ENCODE measurements at regions not wholly inside any gene's neighbourhood (a gene's known extent, or its start where the extent isn't known, plus 50 kb on each side); places are given as distances from the start of the nearest gene placed in this dataset.
"Not testable (repeated sequence)": the region's sequence is repeated elsewhere in the genome, so short reads cannot be mapped to it uniquely, and the experiment has no call there.

DNA sequence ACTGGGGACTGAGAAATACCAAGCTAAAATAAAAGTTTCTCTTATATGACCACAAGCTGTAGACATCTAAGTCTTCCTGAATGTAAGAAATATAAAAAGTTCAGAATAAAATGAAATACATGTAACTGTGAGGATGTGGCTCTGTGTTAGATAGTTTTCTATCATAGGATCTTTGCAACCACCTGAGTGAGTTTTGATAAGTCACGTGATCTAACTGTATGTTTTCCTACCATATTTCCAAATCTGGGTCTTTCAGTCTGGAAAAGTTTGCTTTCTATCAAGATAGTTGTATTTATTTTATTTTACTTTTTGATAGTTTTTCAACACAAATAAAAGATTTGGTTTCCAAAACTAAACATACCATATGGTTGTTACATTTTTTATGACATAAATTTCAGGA, 1905.8 kb upstream of the ACO1 start:
- FAIRE-seq (no peak), DNase-seq (ENCODE audit: insufficient read length, low spot score) (no peak)

GRCh38 chr9:30482499-30482898, 1901.9 kb upstream of the ACO1 start:
- DNase-seq (ENCODE audit: insufficient read length, low spot score) (no peak), FAIRE-seq (no peak)

DNA sequence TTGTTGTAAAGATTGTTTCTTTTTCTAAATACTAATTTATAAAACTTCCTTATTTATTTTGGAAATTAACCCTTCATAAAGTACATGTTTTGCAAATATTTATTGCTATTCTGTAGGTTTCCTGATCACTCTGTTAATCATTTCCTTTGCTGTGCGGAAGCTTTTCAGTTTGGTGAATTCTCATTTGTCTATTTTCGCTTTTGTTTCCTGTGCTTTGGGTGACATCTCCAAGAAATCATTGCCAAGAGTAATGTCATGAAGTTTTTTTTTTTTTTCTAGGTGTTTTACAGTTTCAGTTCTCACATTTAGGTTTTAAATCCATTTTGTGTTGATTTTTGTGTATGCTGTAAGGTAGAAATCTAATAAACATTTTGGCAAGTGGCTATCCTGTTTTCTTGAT, 1899.8 kb upstream of the ACO1 start:
- DNase-seq (ENCODE audit: insufficient read length, low spot score) = no peak
- no peak for FAIRE-seq

DNA sequence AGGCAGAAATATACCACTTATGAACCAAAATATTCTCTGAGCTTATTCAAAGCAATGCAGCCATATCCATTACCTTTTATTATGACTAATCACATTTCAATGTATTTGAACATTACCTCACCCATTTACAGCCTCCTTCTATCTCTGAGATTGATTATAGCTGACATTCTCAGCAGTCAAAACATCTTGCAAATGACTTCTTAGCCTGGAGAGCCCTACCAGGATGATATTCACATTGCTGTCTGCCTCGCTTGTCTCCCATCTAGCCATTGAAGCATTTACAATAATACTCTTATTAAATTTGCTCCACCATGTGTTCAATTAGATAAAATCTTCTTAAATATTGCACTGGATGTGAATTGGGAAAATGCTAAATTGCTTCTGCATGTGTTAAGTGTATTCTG, 1879.9 kb upstream of the ACO1 start:
- DNase-seq (ENCODE audit: insufficient read length, low spot score) = no peak
- no peak for FAIRE-seq

- DNase-seq (ENCODE audit: insufficient read length, low spot score) (no peak), FAIRE-seq (no peak)
Observed at GRCh38 chr9:30505311-30505710, 1879.1 kb upstream of the ACO1 start.

DNA sequence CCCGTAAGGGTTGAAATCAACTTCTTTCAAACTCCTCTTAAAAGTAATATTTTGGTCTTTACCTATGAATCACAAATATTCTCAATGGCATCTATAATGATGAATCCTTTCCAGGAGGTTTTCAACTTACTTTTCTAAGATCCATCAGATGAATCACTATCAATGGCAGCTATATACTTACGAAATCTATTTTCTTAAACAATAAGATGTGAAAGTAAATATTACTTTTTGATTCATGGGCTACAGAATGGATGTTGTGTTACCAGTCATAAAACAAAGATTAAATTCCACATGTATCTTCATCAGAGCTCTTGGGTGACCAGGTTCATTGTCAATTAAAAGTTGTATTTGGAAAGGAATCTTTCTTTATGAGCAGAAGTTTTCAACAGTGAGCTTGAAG, 1877.7 kb upstream of the ACO1 start:
- DNase-seq (ENCODE audit: insufficient read length, low spot score) = no peak
- FAIRE-seq = no peak

DNA sequence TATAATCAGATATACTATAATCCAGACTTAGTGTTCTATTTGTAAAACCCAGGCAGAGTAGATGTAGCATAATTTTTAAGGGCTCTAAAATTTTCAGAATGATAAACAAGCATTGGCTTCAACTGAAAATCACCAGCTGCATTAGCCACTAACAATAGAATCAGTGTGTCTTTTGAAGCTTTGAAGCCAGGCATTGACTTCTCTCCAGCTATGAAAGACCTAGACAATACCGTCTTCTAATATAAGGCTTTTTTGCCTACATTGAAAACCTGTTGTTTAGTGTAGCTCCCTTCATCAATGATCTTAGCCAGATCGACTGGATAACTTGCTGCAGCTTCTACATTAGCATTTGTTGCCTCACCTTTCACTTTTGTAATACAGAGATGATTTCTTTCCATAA, 1877.3 kb upstream of the ACO1 start:
- DNase-seq (ENCODE audit: insufficient read length, low spot score) (no peak), FAIRE-seq (no peak)

DNA sequence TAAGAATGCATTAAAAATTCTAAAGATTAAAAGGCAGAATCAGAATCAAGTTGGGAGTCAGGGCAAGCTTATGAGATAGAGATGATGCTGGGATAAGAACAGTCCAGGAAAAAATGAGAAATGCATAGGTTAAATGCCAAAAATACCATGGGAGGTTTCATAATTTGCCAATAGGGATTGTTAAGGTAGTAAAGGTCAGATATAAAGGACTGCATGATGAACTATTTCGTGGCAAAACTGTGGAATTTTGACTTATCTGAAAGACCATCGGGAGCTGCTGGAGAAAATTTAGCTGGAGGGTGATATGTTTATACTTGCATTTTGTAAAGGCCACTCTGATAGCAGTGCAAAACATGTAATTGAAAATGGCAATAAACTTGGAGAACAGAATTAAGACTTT, 1872.8 kb upstream of the ACO1 start:
- DNase-seq (ENCODE audit: insufficient read length, low spot score) = no peak
- FAIRE-seq = no peak

- DNase-seq (ENCODE audit: insufficient read length, low spot score) (no peak), FAIRE-seq (no peak)
Observed at GRCh38 chr9:30519166-30519565, 1865.3 kb upstream of the ACO1 start.

DNA sequence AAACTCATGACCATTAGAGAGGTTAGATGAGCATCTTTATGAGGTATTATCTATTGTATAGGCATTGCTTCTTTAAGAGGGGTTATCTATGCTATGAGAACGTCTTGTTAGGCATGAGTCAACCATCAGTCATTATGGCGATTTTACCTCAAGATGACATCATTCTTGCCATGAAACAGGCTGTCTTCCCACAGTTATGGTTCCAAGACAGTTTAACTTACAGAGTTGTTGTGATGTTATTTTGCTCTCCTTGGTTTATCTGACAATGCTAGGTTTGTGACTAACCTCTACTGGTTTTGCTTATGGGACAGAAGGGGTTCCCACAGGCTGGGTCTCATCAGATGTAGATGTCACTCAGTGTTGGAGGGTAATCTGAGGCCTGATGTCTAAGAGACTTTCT, 1864.7 kb upstream of the ACO1 start:
- FAIRE-seq (no peak), DNase-seq (ENCODE audit: insufficient read length, low spot score) (no peak)

GRCh38 chr9:30522061-30522460, 1862.4 kb upstream of the ACO1 start:
- no peak for DNase-seq (ENCODE audit: insufficient read length, low spot score)
- no peak for FAIRE-seq

- no peak for FAIRE-seq
- no peak for DNase-seq (ENCODE audit: insufficient read length, low spot score)
Observed at GRCh38 chr9:30522486-30522885, 1862.0 kb upstream of the ACO1 start.

GRCh38 chr9:30524311-30524710, 1860.1 kb upstream of the ACO1 start:
- no peak for FAIRE-seq
- no peak for DNase-seq (ENCODE audit: insufficient read length, low spot score)

DNA sequence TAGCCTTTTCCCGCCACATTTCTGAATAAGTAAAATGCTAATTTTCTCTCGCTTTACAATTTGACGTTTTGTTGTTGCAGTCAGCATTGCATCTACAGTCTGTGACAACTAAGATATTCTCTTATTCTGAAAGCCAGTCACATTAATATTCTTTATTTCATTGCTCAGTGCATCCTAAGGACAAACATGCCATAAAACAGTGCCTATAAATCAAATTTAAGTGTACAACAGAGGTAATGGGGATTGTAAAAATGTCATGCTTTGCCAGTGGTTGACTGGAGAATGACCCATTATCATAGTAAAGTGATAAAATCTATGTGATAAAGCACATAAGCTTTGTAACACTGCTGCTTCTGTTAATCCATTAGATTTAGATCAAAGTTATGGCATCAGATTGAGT, 1850.0 kb upstream of the ACO1 start:
- FAIRE-seq = no peak
- no peak for DNase-seq (ENCODE audit: insufficient read length, low spot score)

DNA sequence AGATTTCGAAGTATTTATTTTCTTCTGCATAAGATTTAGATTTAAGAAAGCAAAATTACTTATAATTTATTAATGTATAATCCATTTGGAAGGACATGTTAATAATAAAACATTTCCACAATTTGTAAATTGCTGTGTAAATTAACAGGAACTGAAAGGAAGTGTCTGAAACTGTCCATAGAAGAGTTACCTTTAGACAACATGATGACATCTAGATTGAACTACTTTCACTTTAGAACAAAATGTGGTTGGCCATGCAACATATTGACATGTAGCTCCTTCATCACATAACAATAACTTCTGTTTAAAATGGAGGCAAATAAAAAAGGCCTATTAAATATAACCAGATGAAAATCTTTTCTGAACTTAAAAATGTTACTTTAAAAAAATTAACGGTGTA, 1849.5 kb upstream of the ACO1 start:
- DNase-seq (ENCODE audit: insufficient read length, low spot score) (no peak), FAIRE-seq (no peak)

DNA sequence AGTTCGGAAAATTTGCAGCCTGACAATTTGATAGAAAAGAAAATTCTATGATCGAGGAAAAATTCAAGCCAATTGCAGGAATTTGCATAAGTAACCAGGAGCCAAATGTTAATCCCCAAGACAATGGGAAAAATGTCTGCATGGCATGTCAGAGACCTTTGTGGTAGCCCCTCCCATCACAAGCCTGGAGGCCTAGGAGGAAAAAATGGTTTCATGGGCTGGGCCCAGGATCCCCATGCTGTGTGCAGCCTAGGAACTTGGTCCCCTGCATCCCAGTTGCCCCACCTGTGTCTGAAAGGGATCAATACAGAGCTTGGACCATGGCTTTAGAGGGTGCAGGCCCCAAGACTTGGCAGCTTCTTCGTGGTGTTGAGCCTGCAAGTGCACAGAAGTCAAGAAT, 1847.9 kb upstream of the ACO1 start:
- no peak for DNase-seq (ENCODE audit: insufficient read length, low spot score)
- FAIRE-seq = no peak

- not testable (repeated sequence) for FAIRE-seq
Observed at GRCh38 chr9:30539696-30540095, 1844.7 kb upstream of the ACO1 start.

DNA sequence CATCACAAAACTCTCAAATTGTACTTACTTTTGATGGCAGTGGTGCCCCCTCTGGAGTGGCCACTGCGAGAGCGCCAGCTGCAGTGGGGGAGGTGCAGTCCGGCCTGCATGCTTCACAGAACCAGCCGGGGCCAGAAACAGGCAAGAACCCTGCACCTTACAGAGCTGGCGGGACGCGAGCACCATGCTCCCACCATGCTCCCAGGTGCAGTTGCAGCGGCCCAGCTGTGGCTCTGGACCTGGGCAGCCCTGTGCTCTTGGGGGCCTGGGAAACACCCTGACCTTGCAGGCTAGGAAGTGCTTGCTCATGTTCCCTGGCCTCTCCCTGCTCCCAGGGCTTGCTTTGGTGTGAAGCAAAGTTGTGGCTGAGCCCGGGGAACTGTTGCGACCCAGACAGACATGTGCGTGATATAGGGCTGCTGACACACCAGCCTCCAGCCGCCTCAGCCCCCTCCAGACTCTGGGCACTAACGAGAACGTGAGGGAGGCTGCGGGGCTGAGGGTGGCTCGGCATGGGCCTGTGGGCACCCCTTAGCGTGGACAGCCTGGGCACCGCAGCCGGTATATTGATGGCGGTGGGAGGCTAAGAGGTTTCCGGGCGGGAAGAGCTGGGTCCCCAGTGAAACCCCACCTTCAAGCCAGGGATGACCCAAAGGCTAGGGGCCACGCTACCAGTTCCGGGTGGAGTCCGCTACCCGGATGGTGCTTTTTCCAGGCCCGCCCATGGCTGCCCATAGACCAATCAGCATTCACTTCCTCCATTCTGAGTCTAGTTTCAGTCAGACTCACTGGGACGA, 1809.9 kb upstream of the ACO1 start:
- no peak for FAIRE-seq
- no peak for DNase-seq (ENCODE audit: insufficient read length, low spot score)

More at GRCh38 chr9:30539696-30540095, 1844.7 kb upstream of the ACO1 start:
- not testable (repeated sequence) for DNase-seq (ENCODE audit: insufficient read length, low spot score)

DNA sequence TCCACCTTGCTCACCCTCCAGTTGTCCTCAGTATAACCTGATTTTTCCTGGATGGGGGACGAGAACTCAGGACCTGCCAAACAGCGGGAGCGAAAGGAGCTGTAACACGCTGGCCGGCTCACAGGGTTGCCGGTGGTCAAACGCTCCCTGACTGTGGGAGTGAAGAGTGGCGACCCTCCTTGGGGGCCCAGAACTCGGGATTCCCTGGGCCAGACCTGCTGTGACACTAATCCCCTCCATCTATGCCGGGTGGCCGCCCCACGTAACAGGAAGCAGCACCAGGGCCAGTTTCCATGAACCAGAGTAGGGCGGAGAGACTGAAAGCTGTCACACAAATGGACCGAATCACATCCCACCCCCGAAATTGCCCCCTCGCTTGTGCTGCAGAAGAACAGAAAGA, 1809.2 kb upstream of the ACO1 start:
- no peak for FAIRE-seq
- DNase-seq (ENCODE audit: insufficient read length, low spot score) = no peak

DNA sequence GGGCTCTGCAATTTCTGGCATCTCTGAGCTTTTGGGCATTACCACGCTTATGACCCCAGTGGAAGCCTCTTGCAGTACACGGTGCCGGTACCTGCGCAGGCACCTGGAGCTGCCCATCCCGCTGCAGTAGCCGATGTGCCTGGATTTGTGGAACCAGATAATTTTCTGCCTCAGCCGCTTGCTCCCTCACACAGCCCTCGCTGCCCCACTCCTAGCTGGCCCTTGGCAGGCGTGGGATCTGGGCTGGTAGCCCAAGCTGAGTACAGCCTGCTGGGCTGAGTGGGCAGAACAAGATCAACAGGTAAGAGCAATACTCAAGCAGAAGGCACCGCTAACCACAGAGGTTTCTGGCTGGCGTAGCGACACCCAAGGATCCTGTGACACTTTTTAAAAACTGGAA, 1808.8 kb upstream of the ACO1 start:
- DNase-seq (ENCODE audit: insufficient read length, low spot score) (no peak), FAIRE-seq (no peak)

- DNase-seq (ENCODE audit: insufficient read length, low spot score) (no peak), FAIRE-seq (no peak)
Observed at GRCh38 chr9:30579810-30580209, 1804.6 kb upstream of the ACO1 start.

DNA sequence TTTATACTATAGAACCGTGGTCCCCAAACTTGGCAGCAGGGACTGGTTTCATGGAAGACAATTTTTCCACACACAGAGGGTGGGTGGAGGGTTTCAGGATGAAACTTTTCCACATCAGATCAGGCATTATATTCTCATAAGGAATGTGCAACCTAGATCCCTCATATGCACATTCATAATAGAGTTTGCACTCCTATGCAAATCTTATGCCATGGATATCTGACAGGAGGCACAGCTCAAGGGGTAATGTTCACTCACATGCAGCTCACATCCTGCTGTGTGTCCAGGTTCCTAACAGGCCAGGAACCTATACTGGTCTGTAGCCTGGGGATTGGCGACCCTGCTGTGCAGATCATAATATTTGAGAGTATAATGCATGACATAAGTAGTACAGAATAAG, 1802.2 kb upstream of the ACO1 start:
- FAIRE-seq = no peak

DNA sequence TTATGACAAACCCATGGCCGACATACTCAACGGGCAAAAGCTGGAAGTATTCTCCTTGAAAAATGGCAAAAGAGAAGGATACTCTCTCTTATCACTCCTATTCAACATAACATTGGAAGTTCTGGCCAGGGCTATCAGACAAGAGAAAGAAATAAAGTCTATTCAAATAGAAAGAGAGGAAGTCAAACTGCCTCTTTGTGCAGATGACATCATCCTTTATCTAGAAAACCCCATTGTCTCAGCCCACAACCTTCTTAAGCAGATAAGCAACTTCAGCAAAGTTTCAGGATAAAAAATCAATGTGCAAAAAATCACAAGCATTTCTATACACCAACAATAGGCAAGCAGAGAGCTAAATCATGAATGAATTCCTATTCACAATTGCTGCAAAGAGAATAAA, 1799.9 kb upstream of the ACO1 start:
- FAIRE-seq (no peak), DNase-seq (ENCODE audit: insufficient read length, low spot score) (no peak)

More for the DNA sequence above, 1802.2 kb upstream of the ACO1 start:
- no peak for DNase-seq (ENCODE audit: insufficient read length, low spot score)

Measured in HTR-8/SVneo (cell line).